ENCODE measurements at regions not wholly inside any gene's neighbourhood (a gene's known extent, or its start where the extent isn't known, plus 50 kb on each side); places are given as distances from the start of the nearest gene placed in this dataset.

GRCh38 chrX:6683353-6683752 lies 148.4 kb upstream of the VCX3A start:
- TF ChIP-seq POLR2A (IDR thresholded peaks at IDR 0.05; ENCODE audit: low read depth, low read length) = no peak
- TF ChIP-seq POLR2AphosphoS5 (IDR thresholded peaks at IDR 0.05; ENCODE audit: low read depth, low read length) = no peak
- TF ChIP-seq TAF1 (IDR thresholded peaks at IDR 0.05; ENCODE audit: borderline replicate concordance, low read depth, low read length) = no peak
